ENCODE measurements at regions not wholly inside any gene's neighbourhood (a gene's known extent, or its start where the extent isn't known, plus 50 kb on each side); places are given as distances from the start of the nearest gene placed in this dataset.
"Not testable (repeated sequence)": the region's sequence is repeated elsewhere in the genome, so short reads cannot be mapped to it uniquely, and the experiment has no call there.

GRCh38 chr6:100105138-100105537, 111.1 kb upstream of the MCHR2 start:
- FAIRE-seq (no peak), DNase-seq (ENCODE audit: low spot score in 2 of 2) (no peak)

- FAIRE-seq = no peak
Observed at GRCh38 chr6:100103931-100104330, 109.9 kb upstream of the MCHR2 start.

GRCh38 chr6:100103194-100103593, 109.2 kb upstream of the MCHR2 start:
- DNase-seq (ENCODE audit: low spot score in 2 of 2) (no peak), FAIRE-seq (no peak)

More at GRCh38 chr6:100103931-100104330, 109.9 kb upstream of the MCHR2 start:
- DNase-seq (ENCODE audit: low spot score in 2 of 2) = no peak

- FAIRE-seq = no peak
- no peak for DNase-seq (ENCODE audit: low spot score in 2 of 2)
Observed at GRCh38 chr6:100101644-100102043, 107.6 kb upstream of the MCHR2 start.

GRCh38 chr6:100100776-100101175, 106.8 kb upstream of the MCHR2 start:
- DNase-seq (ENCODE audit: low spot score in 2 of 2) (no peak), FAIRE-seq (no peak)

GRCh38 chr6:100099189-100100074, 105.4 kb upstream of the MCHR2 start:
- peak; percentile 84 for FAIRE-seq
- no peak for DNase-seq (ENCODE audit: low spot score in 2 of 2)

- DNase-seq (ENCODE audit: low spot score in 2 of 2) = no peak
- FAIRE-seq = no peak
Observed at GRCh38 chr6:100096936-100097335, 102.9 kb upstream of the MCHR2 start.

- FAIRE-seq (no peak), DNase-seq (ENCODE audit: low spot score in 2 of 2) (no peak)
Observed at GRCh38 chr6:100096341-100096740, 102.3 kb upstream of the MCHR2 start.

- FAIRE-seq = no peak
Observed at GRCh38 chr6:100093405-100093804, 99.4 kb upstream of the MCHR2 start.

GRCh38 chr6:100088009-100088408, 94.0 kb upstream of the MCHR2 start:
- no peak for FAIRE-seq
- no peak for DNase-seq (ENCODE audit: low spot score in 2 of 2)

More at GRCh38 chr6:100093405-100093804, 99.4 kb upstream of the MCHR2 start:
- no peak for DNase-seq (ENCODE audit: low spot score in 2 of 2)

GRCh38 chr6:100084991-100085364, 91.0 kb upstream of the MCHR2 start:
- DNase-seq (ENCODE audit: low spot score in 2 of 2) (no peak), FAIRE-seq (no peak)

GRCh38 chr6:100084316-100084990, 90.4 kb upstream of the MCHR2 start:
- FAIRE-seq = no peak
- DNase-seq (ENCODE audit: low spot score in 2 of 2) = no peak

GRCh38 chr6:100078509-100078908, 84.5 kb upstream of the MCHR2 start:
- DNase-seq (ENCODE audit: low spot score in 2 of 2) (no peak), FAIRE-seq (no peak)

- FAIRE-seq = no peak
- DNase-seq (ENCODE audit: low spot score in 2 of 2) = no peak
Observed at GRCh38 chr6:100065348-100065747, 71.3 kb upstream of the MCHR2 start.

- FAIRE-seq (no peak), DNase-seq (ENCODE audit: low spot score in 2 of 2) (no peak)
Observed at GRCh38 chr6:100062621-100063020, 68.6 kb upstream of the MCHR2 start.

GRCh38 chr6:100057941-100058340, 63.9 kb upstream of the MCHR2 start:
- DNase-seq (ENCODE audit: low spot score in 2 of 2) = no peak
- no peak for FAIRE-seq

GRCh38 chr6:100050550-100050949, 56.5 kb upstream of the MCHR2 start:
- FAIRE-seq = no peak

GRCh38 chr6:100043961-100044360, 49.9 kb upstream of the MCHR2 start:
- not testable (repeated sequence) for DNase-seq (ENCODE audit: low spot score in 2 of 2); FAIRE-seq

More at GRCh38 chr6:100050550-100050949, 56.5 kb upstream of the MCHR2 start:
- DNase-seq (ENCODE audit: low spot score in 2 of 2) = no peak
